ENCODE measurements at regions not wholly inside any gene's neighbourhood (a gene's known extent, or its start where the extent isn't known, plus 50 kb on each side); places are given as distances from the start of the nearest gene placed in this dataset.
A peak's percentile ranks its signal among the peaks of the same experiment; 100 is the strongest.

GRCh38 chr2:12955864-12956263 lies 239.1 kb downstream of the TRIB2 start:
- Histone ChIP-seq H3K36me3 (ENCODE audit: control insufficient read depth, insufficient read depth, low read length) (no peaks in the 10 kb centered on the region), H3K27ac (ENCODE audit: extremely low read depth, low read depth, low read length) (no peak overlapping the region), H3K9me1 (ENCODE audit: control insufficient read depth, insufficient read depth, low read length) (no peaks in the 10 kb centered on the region), H3K4me1 (replicated peaks in 1 of 2; ENCODE audit: control insufficient read depth in 2 of 2, insufficient read depth in 2 of 2, low read length in 2 of 2) (no peaks in the 10 kb centered on the region), H3K4me2 (ENCODE audit: insufficient read depth, low read length) (no peak overlapping the region), H3K9me3 (replicated peaks; ENCODE audit: control insufficient read depth, insufficient read depth, low read depth, low read length) (no peaks in the 10 kb centered on the region), H3K4me3 (no peak overlapping the region), H3K79me2 (ENCODE audit: control insufficient read depth, insufficient read depth, low read length) (no peaks in the 10 kb centered on the region), H4K20me1 (replicated peaks; ENCODE audit: control insufficient read depth, insufficient read depth, low read length) (no peaks in the 10 kb centered on the region), H3K27me3 (ENCODE audit: control insufficient read depth in 2 of 2, insufficient read depth in 2 of 2, low read length in 2 of 2) (no peaks in the 10 kb centered on the region), H2AFZ (ENCODE audit: low read depth, low read length) (no peak overlapping the region), H3K9ac (ENCODE audit: insufficient read depth in 1 of 2, low read depth in 2 of 2, low read length in 2 of 2) (no peak overlapping the region)
- CTCF ChIA-PET (ENCODE audit: low intra/inter-chr PET ratio), result no interaction called here
- DNase-seq (ENCODE audit: extremely low read depth in 1 of 4, low spot score in 3 of 4), result no peak
- FAIRE-seq, result no peak
- BruUV-seq (replicated peaks), result no TSS peak
- WGBS (ENCODE audit: insufficient coverage, low coverage, missing lambda C conversion rate), result 31% methylated on average over 3 of the region's 3 CpGs
- POLR2A ChIA-PET, result no interaction called here
- intact Hi-C loops (cut with micrococcal nuclease), result no loop called here
- in situ Hi-C loops (cut with MboI), result no loop called here
- ATAC-seq, result no peak
- TF ChIP-seq ZBTB7A (IDR thresholded peaks at IDR 0.05; ENCODE audit: borderline replicate concordance, control insufficient read depth, low read depth, low read length) (no peak), ZC3H11A (IDR thresholded peaks at IDR 0.05; ENCODE audit: low read depth, low read length) (no peak), ATF3 (IDR thresholded peaks at IDR 0.05) (peak; percentile 18; the same call in 1 of the 2 replicates), ATF3 (CRISPR knock-in tag; conservative IDR thresholded peaks at IDR 0.05) (no peak)

- DNase-seq (ENCODE audit: extremely low read depth in 1 of 4, low spot score in 3 of 4) (no peak), FAIRE-seq (no peak), ATAC-seq (no peak)
- WGBS (ENCODE audit: insufficient coverage, low coverage, missing lambda C conversion rate), result 47% methylated on average over 3 of the region's 3 CpGs
- ChIA-PET CTCF (ENCODE audit: low intra/inter-chr PET ratio) (no interaction called here), POLR2A (no interaction called here)
- no peak overlapping the region for H3K27ac ChIP-seq (ENCODE audit: extremely low read depth, low read depth, low read length)
- H3K79me2 ChIP-seq (ENCODE audit: control insufficient read depth, insufficient read depth, low read length), result no peaks in the 10 kb centered on the region
- intact Hi-C loops (cut with micrococcal nuclease), result no loop called here
- no TSS peak for BruUV-seq (replicated peaks)
- no peak overlapping the region for H3K4me2 ChIP-seq (ENCODE audit: insufficient read depth, low read length)
- H4K20me1 ChIP-seq (replicated peaks; ENCODE audit: control insufficient read depth, insufficient read depth, low read length), result no peaks in the 10 kb centered on the region
- no peak overlapping the region for H3K4me3 ChIP-seq
- H3K27me3 ChIP-seq (ENCODE audit: control insufficient read depth in 2 of 2, insufficient read depth in 2 of 2, low read length in 2 of 2), result no peaks in the 10 kb centered on the region
- no peak overlapping the region for H3K9ac ChIP-seq (ENCODE audit: insufficient read depth in 1 of 2, low read depth in 2 of 2, low read length in 2 of 2)
- H3K36me3 ChIP-seq (ENCODE audit: control insufficient read depth, insufficient read depth, low read length), result no peaks in the 10 kb centered on the region
- in situ Hi-C loops (cut with MboI), result no loop called here
- peak overlapping the region; percentile 48; the same call in 1 of the 2 replicates for H2AFZ ChIP-seq (ENCODE audit: low read depth, low read length)
- H3K4me1 ChIP-seq (replicated peaks in 1 of 2; ENCODE audit: control insufficient read depth in 2 of 2, insufficient read depth in 2 of 2, low read length in 2 of 2), result no peaks in the 10 kb centered on the region
- no peaks in the 10 kb centered on the region for H3K9me1 ChIP-seq (ENCODE audit: control insufficient read depth, insufficient read depth, low read length)
- H3K9me3 ChIP-seq (replicated peaks; ENCODE audit: control insufficient read depth, insufficient read depth, low read depth, low read length), result no peaks in the 10 kb centered on the region
- TF ChIP-seq ZNF280A (IDR thresholded peaks at IDR 0.05; ENCODE audit: low read depth, partially characterized antibody), result no peak
- no peak for TF ChIP-seq CREB1 (IDR thresholded peaks at IDR 0.05)
- no peak for TF ChIP-seq CREB1 (CRISPR knock-in tag; IDR thresholded peaks at IDR 0.05)
- TF ChIP-seq TSHZ1 (CRISPR knock-in tag; IDR thresholded peaks at IDR 0.05), result no peak
- TF ChIP-seq MYNN (IDR thresholded peaks at IDR 0.05), result no peak
- TF ChIP-seq MYNN (CRISPR knock-in tag; IDR thresholded peaks at IDR 0.05), result no peak
- TF ChIP-seq ZNF785 (CRISPR knock-in tag; IDR thresholded peaks at IDR 0.05), result no peak
- TF ChIP-seq PCBP2 (IDR thresholded peaks at IDR 0.05; ENCODE audit: low read depth, low read length, poor library complexity, severe bottlenecking), result no peak
These were observed 240.5 kb downstream of the TRIB2 start for GRCh38 chr2:12957251-12957650.
